ENCODE measurements at regions not wholly inside any gene's neighbourhood (a gene's known extent, or its start where the extent isn't known, plus 50 kb on each side); places are given as distances from the start of the nearest gene placed in this dataset.

GRCh38 chr1:199297887-199298286 lies 659.0 kb downstream of the PTPRC start:
- Histone ChIP-seq H3K4me1 (no peaks in the 10 kb centered on the region), H3K27me3 (no peaks in the 10 kb centered on the region), H3K4me3 (replicated peaks in 1 of 3) (no peak overlapping the region), H3K36me3 (no peaks in the 10 kb centered on the region), H3K27ac (no peak overlapping the region), H3K9me3 (no peaks in the 10 kb centered on the region)
- no peak for DNase-seq
- WGBS, 2 donors = 86 to 92% methylated on average over 3 of the region's 3 CpGs
- TF ChIP-seq POLR2A (IDR thresholded peaks at IDR 0.05) (no peak), CTCF (IDR thresholded peaks at IDR 0.05) (no peak)
- intact Hi-C loops (cut with DNase I) = no loop called here

- DNase-seq = no peak
- 81 to 84% methylated on average over 3 of the region's 3 CpGs for WGBS, 2 donors
- H3K4me3 ChIP-seq (replicated peaks in 1 of 3) = no peak overlapping the region
- H3K4me1 ChIP-seq = no peaks in the 10 kb centered on the region
- TF ChIP-seq CTCF (IDR thresholded peaks at IDR 0.05) (no peak), POLR2A (IDR thresholded peaks at IDR 0.05) (no peak)
- no peaks in the 10 kb centered on the region for H3K36me3 ChIP-seq
- no peaks in the 10 kb centered on the region for H3K9me3 ChIP-seq
- intact Hi-C loops (cut with DNase I) = no loop called here
- H3K27me3 ChIP-seq = no peaks in the 10 kb centered on the region
- no peak overlapping the region for H3K27ac ChIP-seq
Measured at GRCh38 chr1:199298825-199299224, 660.0 kb downstream of the PTPRC start.

DNA sequence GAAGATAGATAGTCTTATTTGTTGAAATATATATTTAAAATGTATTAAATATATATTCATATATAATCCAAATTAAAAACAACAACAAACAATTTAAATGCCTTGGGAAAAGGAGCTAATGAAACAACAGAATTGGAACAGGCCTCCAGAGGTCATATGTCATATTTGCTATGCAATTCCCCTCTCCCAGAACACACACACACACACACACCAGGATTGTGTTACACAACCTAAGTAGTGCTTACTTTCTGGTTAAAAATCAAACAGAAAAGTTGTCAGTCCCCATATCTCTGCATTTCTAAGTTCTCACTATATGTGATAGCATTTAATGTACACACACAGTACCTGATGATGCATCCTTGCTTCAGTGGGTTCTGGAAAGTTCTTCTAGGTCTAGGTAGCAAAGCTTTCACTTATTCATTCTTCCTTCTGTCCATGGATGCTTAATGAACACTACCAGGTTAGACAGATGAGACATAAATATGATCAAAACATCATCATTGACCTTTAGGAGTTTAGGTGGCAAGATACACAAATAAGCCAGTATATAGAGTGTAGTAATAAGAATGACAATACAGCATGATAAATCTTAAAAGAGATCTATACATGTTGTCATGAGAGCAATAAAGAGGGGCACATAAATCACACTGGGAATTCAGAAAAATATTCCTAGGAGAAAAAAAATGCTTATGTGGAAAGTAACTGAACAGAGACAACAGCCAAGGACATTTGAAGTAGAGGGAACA lies 662.8 kb downstream of the PTPRC start:
- DNase-seq = no peak
- no peaks in the 10 kb centered on the region for H3K4me1 ChIP-seq
- H3K27me3 ChIP-seq = no peaks in the 10 kb centered on the region
- H3K27ac ChIP-seq = no peak overlapping the region
- no peaks in the 10 kb centered on the region for H3K9me3 ChIP-seq
- H3K36me3 ChIP-seq = no peaks in the 10 kb centered on the region
- intact Hi-C loops (cut with DNase I) = no loop called here
- no peak overlapping the region for H3K4me3 ChIP-seq (replicated peaks in 1 of 3)
- TF ChIP-seq CTCF (IDR thresholded peaks at IDR 0.05) = no peak
- TF ChIP-seq POLR2A (IDR thresholded peaks at IDR 0.05) = no peak

- no peak overlapping the region for H3K4me3 ChIP-seq (replicated peaks in 1 of 3)
- H3K36me3 ChIP-seq = no peaks in the 10 kb centered on the region
- TF ChIP-seq CTCF (IDR thresholded peaks at IDR 0.05) (no peak), POLR2A (IDR thresholded peaks at IDR 0.05) (no peak)
- intact Hi-C loops (cut with DNase I) = no loop called here
- H3K4me1 ChIP-seq = no peaks in the 10 kb centered on the region
- no peak for DNase-seq
- H3K27me3 ChIP-seq = no peaks in the 10 kb centered on the region
- no peaks in the 10 kb centered on the region for H3K9me3 ChIP-seq
- H3K27ac ChIP-seq = no peak overlapping the region
Measured at GRCh38 chr1:199302554-199302953, 663.7 kb downstream of the PTPRC start.

GRCh38 chr1:199303035-199303434 lies 664.2 kb downstream of the PTPRC start:
- Histone ChIP-seq H3K27me3 (no peaks in the 10 kb centered on the region), H3K27ac (no peak overlapping the region), H3K4me3 (replicated peaks in 1 of 3) (no peak overlapping the region), H3K36me3 (no peaks in the 10 kb centered on the region), H3K4me1 (no peaks in the 10 kb centered on the region), H3K9me3 (no peaks in the 10 kb centered on the region)
- no peak for DNase-seq
- 92 to 100% methylated on average over 2 of the region's 2 CpGs for WGBS, 2 donors
- intact Hi-C loops (cut with DNase I) = no loop called here
- TF ChIP-seq CTCF (IDR thresholded peaks at IDR 0.05) (no peak), POLR2A (IDR thresholded peaks at IDR 0.05) (no peak)

Data from thyroid gland (tissue), 4 donors.